ENCODE measurements at regions not wholly inside any gene's neighbourhood (a gene's known extent, or its start where the extent isn't known, plus 50 kb on each side); places are given as distances from the start of the nearest gene placed in this dataset.

DNA sequence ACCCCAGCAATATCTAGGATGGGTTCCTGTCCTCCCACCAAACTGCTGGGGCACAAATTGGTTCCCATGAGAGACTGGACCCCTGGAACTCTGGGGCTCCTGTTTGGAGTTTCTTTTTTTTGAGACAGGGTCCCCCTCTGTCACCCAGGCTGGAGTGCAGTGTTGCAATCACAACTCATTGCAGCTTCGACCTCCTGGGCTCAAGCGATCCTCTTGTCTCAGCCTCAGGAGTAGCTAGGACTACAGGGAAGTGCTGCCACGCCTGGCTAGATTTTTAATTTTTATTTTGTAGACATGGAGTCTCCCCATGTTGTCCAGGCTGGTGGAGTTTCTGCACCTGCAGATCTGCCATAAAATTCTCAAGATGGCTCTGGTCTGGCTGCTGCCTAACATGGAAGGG lies 56.3 kb upstream of the BRD7 start:
- no peak for DNase-seq
- intact Hi-C loops (cut with DNase I) = no loop called here

DNA sequence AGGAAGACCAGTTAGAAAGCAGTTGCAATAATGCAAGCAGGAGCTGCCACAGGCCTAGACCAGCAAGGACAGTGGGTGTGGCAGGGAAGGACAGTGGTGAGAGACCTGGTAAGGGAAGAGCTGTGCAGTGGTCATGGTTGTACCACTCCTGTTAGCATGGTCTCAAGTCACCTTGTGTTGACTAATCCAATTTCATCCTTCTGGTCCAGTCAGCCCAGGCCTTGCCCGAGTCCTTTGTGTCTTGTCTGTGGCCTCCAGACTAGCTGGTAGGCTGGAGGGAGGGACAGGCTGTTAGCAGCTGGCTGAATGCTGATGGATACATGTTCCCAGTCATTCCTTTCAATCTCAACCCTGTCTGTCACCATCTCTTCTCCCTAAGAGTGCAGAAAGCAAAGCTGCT lies 54.1 kb upstream of the BRD7 start:
- intact Hi-C loops (cut with DNase I) = no loop called here

DNA sequence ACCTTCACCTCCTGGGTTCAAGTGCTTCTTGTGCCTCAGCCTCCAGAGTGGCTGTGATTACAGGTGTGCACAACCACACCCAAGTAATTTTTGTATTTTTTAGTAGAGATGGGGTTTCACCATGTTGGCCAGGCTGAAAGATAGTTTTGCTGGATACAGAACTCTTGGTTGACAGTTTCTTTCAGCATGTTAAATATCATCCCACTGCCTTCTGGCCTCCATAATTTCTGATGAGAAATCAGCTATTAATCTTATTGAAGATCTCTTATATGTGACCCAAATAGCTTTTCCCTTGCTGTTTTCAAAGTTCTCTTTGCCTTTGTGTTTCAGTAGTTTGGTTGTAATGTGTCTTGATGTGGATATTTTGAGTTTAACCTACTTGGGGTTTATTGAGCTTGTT lies 50.3 kb upstream of the BRD7 start:
- DNase-seq = no peak
- intact Hi-C loops (cut with DNase I) = no loop called here

More for the DNA sequence above, 54.1 kb upstream of the BRD7 start:
- no peak for DNase-seq
